ENCODE measurements at regions not wholly inside any gene's neighbourhood (a gene's known extent, or its start where the extent isn't known, plus 50 kb on each side); places are given as distances from the start of the nearest gene placed in this dataset.

GRCh38 chr20:58579069-58579818 is 64.0 kb upstream of the APCDD1L start:
- TF ChIP-seq, protein P1, sequence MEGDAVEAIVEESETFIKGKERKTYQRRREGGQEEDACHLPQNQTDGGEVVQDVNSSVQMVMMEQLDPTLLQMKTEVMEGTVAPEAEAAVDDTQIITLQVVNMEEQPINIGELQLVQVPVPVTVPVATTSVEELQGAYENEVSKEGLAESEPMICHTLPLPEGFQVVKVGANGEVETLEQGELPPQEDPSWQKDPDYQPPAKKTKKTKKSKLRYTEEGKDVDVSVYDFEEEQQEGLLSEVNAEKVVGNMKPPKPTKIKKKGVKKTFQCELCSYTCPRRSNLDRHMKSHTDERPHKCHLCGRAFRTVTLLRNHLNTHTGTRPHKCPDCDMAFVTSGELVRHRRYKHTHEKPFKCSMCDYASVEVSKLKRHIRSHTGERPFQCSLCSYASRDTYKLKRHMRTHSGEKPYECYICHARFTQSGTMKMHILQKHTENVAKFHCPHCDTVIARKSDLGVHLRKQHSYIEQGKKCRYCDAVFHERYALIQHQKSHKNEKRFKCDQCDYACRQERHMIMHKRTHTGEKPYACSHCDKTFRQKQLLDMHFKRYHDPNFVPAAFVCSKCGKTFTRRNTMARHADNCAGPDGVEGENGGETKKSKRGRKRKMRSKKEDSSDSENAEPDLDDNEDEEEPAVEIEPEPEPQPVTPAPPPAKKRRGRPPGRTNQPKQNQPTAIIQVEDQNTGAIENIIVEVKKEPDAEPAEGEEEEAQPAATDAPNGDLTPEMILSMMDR (IDR thresholded peaks at IDR 0.05; ENCODE audit: low read depth, low read length): no peak
- DNase-seq (ENCODE audit: extremely low read depth, low read depth): no peak

- TF ChIP-seq, protein P1 (IDR thresholded peaks at IDR 0.05; ENCODE audit: low read depth, low read length): no peak
- no peak for DNase-seq (ENCODE audit: extremely low read depth, low read depth)
Observed at GRCh38 chr20:58577871-58578598, 62.8 kb upstream of the APCDD1L start.

- TF ChIP-seq, protein P1 (IDR thresholded peaks at IDR 0.05; ENCODE audit: low read depth, low read length): no peak
- no peak for DNase-seq (ENCODE audit: extremely low read depth, low read depth)
Observed at GRCh38 chr20:58577139-58577806, 62.1 kb upstream of the APCDD1L start.

- DNase-seq (ENCODE audit: extremely low read depth, low read depth): no peak
- TF ChIP-seq, protein P1 (IDR thresholded peaks at IDR 0.05; ENCODE audit: low read depth, low read length): no peak
Observed at GRCh38 chr20:58576603-58576970, 61.4 kb upstream of the APCDD1L start.

DNA sequence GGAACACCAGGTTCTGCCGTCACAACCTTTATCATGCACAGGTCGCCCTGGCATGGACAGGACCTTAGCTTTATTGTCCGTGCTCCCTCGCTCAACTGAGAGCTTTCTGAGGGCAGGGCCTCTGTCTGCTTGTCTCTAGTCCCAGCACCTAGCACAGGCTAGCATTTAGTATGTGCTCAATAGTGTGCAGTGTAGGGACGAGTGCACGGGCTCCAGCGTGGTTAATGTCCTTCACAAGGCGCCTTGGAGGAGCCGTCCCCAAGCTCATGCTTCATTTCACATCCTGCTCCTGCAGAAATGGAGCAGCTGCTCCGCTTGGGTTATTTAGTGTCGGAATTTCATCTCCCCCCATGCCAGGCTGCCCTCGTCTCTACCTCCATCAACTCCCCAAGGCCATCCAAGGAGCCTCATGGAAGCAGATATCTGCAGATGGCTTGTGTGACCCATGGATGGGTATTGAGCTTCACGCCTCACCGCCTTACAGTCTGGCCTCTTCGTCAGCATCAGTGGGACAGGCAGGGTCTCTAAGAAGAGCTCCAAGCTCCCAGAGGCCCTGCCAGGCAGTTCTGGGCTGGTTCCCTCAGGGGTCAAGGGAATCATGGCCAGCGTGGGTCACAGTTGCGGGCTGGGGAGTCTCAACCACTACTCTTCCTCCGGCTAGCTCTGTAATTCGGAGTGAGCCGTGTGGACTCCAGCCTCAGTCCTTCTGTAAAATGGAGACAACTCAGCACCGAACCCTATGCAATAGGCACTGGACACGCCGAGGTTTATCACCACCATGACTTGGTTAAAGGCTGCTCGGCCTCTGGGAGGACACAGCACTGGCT is 60.8 kb upstream of the APCDD1L start:
- no peak for DNase-seq (ENCODE audit: extremely low read depth, low read depth)
- TF ChIP-seq, protein P1 (IDR thresholded peaks at IDR 0.05; ENCODE audit: low read depth, low read length): no peak

GRCh38 chr20:58574469-58574868 is 59.3 kb upstream of the APCDD1L start:
- TF ChIP-seq, protein P1 (IDR thresholded peaks at IDR 0.05; ENCODE audit: low read depth, low read length): no peak
- no peak for DNase-seq (ENCODE audit: extremely low read depth, low read depth)
